RKO (cell line): ENCODE measurements at regions not wholly inside any gene's neighbourhood (a gene's known extent, or its start where the extent isn't known, plus 50 kb on each side); places are given as distances from the start of the nearest gene placed in this dataset.

Source experiments
- DNase-seq: peaks from one replicate; pipeline ENCODE4 v3.0.0-alpha.2; 2016; ENCODE audit warnings: low spot score

DNA sequence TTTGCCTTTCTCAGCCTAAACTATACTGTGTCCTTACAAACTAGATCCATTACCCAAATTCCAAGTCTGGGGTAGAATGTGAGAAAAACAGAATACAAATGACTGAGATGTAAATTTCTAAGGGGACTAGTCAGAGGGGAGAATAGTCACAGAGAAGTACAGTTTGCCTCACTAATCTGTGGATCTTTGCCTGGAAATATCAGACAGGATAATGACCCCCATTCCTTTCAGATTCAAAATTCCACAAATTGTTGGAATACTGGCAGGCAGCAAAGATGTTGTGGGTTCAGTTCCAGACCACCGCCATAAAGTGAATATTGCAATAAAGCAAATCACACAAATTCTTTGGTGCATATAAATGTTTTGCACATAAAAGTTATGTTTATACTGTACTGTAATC, 762.8 kb upstream of the NR2F2 start:
- no peak for DNase-seq

DNA sequence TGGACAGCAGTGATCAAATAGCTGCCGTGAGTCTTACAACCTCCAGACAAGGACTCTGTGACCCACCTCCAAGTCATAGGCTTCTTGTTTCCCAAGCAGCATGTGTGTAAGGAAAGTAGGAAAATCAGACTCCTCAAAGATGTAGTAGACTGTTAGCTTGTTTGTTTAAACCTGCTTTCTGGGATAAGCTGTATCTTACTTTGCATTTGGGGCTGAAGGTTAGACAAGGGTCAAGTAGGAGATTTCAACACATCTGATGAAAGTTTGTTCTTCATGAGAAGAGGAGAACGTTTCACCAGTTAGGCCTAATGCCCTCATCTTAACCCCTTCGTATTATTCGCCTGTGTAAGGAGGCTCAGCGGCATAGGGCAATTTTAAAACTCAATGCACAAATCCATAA, 756.4 kb upstream of the NR2F2 start:
- DNase-seq, result no peak

GRCh38 chr15:95577927-95578326, 752.6 kb upstream of the NR2F2 start:
- DNase-seq, result no peak

DNA sequence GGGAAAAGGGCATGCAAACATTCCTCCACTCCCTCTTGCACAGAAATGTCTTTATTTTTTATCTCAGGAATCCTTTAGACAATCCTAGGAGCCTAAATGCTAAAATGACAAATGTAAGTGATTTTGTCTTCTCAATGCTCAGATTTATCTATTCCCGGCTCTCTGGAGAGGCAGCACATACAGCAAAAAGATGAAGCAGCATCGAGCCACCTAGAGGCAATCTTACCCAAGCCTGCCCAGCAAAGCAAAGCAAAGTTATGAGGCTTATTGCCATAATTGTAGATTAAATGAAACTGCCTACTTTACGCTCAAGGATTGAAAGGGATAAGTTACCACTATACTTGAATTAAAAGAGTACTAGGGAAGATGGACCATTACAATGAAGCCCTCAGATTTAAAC, 750.4 kb upstream of the NR2F2 start:
- no peak for DNase-seq

DNA sequence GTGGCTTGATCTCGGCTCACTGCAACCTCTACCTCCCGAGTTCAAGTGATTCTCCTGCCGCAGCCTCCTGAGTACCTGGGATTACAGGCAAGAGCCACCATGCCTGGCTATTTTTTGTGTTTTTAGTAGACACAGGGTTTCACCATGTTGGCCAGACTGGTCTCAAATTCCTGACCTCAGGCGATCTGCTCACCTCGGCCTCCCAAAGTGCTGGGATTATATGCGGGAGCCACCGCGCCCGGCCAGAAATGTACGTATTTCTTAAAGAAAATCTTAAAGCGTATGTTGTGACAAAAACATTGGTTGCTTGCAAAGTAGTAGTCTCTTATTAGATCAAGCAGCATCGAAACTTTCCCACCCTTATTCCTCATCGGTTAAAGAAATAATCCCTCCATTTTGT, 748.9 kb upstream of the NR2F2 start:
- no peak for DNase-seq

- DNase-seq, result no peak
These were observed 746.4 kb upstream of the NR2F2 start for GRCh38 chr15:95584088-95584487.

GRCh38 chr15:95588056-95588455, 742.4 kb upstream of the NR2F2 start:
- DNase-seq, result no peak

- no peak for DNase-seq
These were observed 739.9 kb upstream of the NR2F2 start for GRCh38 chr15:95590533-95591044.

DNA sequence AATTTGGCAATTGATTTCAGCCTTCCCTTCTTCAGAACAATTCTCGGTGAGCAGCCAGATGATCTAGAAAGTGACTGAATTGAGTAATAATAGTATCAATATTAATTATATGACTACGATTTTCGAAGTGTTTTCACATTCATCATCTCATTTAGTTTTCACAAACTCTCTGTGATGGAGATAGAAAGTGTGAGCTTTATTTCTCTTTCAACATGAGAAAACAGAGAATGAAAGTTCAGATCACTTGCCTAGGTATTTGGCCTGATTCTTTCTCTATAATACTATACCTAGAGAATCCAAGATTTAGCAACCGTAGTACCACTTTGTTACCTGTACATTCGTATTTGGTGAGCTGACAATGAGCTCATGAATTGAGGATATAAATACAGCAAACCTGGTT, 739.2 kb upstream of the NR2F2 start:
- DNase-seq, result no peak

GRCh38 chr15:95591886-95592285, 738.6 kb upstream of the NR2F2 start:
- DNase-seq, result no peak

DNA sequence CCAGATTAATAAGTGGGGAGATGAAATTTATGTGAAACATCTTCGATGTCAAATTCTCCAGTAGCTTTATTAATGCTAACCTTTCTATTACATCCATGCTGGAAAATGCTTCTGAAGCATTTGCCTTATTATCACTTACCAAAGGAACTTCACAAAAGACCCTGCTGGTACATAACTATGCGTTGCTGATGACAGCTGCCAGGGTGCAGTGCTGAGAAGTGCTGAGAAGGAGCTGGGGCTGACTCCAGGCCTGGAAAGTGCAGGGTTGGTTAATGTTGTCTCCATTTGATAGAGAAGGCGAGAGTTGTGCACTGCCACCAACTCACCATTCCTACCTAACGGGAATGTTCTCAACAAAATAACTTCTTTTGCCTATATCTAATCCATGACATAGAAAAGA, 736.0 kb upstream of the NR2F2 start:
- DNase-seq, result no peak

- no peak for DNase-seq
These were observed 734.7 kb upstream of the NR2F2 start for GRCh38 chr15:95595759-95596158.

GRCh38 chr15:95596496-95596895, 734.0 kb upstream of the NR2F2 start:
- DNase-seq, result no peak

DNA sequence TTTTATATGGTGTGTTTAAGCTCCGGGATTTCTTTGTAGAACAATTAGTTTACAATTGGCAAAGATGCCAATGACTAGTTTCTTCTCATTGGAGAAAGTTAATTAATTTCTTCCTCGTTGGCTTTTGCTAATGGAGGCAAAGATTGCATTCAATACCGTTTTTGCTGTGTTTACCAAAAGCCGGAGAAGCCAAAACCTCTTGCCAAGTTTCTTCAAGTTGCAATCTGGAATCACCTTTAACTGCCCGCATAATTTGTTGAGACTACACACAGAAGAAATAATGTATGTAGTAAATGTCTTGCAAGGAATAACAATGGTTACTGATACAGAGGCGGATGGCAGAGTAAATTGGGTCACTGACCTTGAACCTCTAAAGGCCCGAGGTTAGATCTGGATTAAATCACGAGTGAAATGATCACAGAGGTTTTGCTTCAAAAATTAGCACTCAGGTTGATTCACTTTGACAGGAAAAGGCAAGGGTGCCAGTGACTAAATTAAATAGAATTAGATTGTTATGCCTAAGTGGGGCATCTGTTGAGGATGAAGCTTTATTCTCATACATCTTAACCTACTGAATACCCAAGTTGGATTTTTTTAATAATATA, 732.1 kb upstream of the NR2F2 start:
- DNase-seq, result no peak

DNA sequence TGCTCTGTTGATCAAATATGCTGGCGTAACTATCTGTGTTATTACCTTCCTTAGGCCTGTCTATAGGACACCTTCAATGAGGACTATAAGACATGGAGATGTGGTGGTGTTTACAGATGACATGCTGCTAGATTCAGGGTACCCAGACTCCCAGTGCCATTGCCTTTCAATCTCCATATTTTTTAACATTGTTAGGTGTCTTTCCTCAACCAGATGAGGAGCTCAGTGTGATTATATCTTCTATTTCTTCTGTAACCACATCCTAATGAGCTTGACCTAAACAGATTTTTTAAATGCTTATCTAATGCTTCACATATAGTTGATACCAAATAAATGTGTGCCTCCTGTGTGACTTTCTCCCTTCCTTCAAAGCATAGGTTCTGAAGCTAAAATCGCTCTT, 730.1 kb upstream of the NR2F2 start:
- DNase-seq, result no peak

GRCh38 chr15:95600884-95601283, 729.6 kb upstream of the NR2F2 start:
- DNase-seq, result no peak

GRCh38 chr15:95601525-95601924, 729.0 kb upstream of the NR2F2 start:
- no peak for DNase-seq

- no peak for DNase-seq
These were observed 726.7 kb upstream of the NR2F2 start for GRCh38 chr15:95603802-95604201.

DNA sequence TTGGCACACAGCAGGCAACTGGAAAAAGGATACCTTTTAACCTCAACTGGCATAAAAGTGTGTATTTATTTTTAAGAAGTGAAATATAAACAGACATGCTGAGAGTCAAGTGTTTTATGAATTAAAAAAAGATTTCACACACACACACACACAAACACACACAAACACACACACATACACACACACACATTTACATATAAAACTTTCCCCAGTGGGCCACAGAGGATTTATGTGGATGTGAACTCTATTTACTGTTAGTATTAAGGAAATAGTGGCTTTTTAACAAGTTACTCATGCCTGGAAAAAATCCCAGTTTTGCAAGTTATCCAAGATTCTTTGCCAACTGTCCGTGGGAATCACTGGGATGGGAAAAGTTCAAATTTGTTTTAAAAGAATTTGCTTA, 725.9 kb upstream of the NR2F2 start:
- DNase-seq, result no peak

DNA sequence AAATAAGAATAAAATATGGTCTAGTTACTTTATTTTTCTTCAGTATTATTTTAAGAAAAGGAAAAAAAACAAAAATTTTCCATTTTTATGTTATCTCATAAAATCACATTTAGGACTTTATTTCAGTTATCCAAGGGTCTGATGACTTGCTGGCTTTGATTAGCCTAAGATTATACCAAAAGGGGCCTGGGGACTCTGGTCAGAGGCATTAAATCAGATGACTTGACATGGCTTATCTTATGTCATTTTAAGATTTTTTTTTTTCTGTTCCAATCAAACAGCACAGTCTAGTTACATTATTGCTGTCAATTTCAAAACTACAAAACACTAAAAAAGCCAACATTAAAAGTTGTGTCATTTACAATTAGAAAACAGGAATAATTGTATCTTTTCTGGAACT, 725.4 kb upstream of the NR2F2 start:
- no peak for DNase-seq

GRCh38 chr15:95606551-95606950, 723.9 kb upstream of the NR2F2 start:
- DNase-seq, result no peak

DNA sequence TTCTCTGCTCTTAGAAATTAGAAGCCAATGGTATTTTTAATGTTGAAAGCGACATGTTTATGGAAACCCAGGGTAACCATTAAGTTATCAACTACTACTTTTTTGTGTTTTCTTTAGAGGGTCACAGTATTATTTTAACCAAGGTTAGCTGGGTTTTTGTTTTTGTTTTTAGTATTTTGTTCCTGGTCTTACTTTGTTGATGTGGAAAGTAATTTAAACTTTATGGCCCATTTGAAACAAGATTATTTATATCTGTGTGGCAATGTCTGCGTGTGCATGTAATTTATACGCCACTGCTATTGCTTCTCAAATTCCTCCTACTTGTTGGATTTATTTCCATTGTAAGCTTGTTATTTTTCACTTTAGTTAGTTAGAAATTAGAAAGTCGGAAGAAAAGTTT, 722.1 kb upstream of the NR2F2 start:
- no peak for DNase-seq

- no peak for DNase-seq
These were observed 721.4 kb upstream of the NR2F2 start for GRCh38 chr15:95609096-95609495.

GRCh38 chr15:95610945-95611344, 719.6 kb upstream of the NR2F2 start:
- DNase-seq, result no peak

GRCh38 chr15:95615436-95615835, 715.1 kb upstream of the NR2F2 start:
- DNase-seq, result no peak
